ENCODE measurements at regions not wholly inside any gene's neighbourhood (a gene's known extent, or its start where the extent isn't known, plus 50 kb on each side); places are given as distances from the start of the nearest gene placed in this dataset.

DNA sequence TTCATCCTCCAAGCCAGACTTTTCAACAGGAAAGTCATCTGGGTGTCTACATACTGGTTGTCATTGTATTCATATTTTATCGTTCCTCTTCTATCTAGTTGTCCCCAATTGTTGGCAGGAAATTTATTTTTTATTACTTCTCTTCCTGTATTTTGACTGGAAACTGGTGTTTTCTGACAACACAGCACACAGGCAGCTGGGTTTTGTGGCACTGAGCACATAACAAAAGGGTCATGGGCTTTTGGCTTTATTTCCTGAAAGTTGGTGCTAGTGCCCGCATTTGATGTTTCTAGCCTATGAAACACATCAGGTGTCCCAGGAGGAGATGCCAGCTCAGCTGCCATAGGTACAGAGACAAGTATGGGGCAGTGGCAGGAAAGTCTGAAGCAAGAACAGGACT, 126.4 kb downstream of the TMEM17 start:
- Histone ChIP-seq H3K36me3 (no peaks in the 10 kb centered on the region), H3K9me3 (no peaks in the 10 kb centered on the region), H3K4me3 (no peak overlapping the region), H3K4me1 (ENCODE audit: control insufficient read depth in 1 of 2, low read depth in 2 of 2) (no peaks in the 10 kb centered on the region), H3K27ac (no peak overlapping the region), H3K27me3 (replicated peaks; ENCODE audit: insufficient read depth) (no peaks in the 10 kb centered on the region)
- DNase-seq (ENCODE audit: low spot score) (no peak), ATAC-seq (ENCODE audit: insufficient number of reproducible peaks, low FRiP score, low read depth) (no peak)
- TF ChIP-seq, protein P1, sequence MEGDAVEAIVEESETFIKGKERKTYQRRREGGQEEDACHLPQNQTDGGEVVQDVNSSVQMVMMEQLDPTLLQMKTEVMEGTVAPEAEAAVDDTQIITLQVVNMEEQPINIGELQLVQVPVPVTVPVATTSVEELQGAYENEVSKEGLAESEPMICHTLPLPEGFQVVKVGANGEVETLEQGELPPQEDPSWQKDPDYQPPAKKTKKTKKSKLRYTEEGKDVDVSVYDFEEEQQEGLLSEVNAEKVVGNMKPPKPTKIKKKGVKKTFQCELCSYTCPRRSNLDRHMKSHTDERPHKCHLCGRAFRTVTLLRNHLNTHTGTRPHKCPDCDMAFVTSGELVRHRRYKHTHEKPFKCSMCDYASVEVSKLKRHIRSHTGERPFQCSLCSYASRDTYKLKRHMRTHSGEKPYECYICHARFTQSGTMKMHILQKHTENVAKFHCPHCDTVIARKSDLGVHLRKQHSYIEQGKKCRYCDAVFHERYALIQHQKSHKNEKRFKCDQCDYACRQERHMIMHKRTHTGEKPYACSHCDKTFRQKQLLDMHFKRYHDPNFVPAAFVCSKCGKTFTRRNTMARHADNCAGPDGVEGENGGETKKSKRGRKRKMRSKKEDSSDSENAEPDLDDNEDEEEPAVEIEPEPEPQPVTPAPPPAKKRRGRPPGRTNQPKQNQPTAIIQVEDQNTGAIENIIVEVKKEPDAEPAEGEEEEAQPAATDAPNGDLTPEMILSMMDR (IDR thresholded peaks at IDR 0.05), result no peak

DNA sequence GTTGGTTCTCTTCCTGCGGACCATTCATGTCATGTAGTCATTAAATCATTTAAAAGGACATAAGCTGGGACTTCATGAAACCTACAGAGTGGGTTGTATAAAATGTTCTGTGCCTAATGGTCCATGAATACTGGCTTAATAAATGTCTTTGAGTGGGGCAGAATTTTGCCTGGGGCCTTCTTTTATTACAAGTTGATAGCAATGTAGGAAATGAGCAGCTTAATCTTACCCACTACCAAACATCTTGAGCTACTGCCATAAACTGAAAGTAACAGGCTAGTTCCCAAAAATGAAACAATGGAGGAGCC, 130.9 kb downstream of the TMEM17 start:
- no peak overlapping the region for H3K4me3 ChIP-seq
- H3K27me3 ChIP-seq (replicated peaks; ENCODE audit: insufficient read depth), result no peaks in the 10 kb centered on the region
- no peak overlapping the region for H3K27ac ChIP-seq
- H3K9me3 ChIP-seq, result peaks cover 6% of the 10 kb centered on the region
- TF ChIP-seq, protein P1 (IDR thresholded peaks at IDR 0.05), result no peak
- ATAC-seq (ENCODE audit: insufficient number of reproducible peaks, low FRiP score, low read depth) (no peak), DNase-seq (ENCODE audit: low spot score) (no peak)
- no peaks in the 10 kb centered on the region for H3K4me1 ChIP-seq (ENCODE audit: control insufficient read depth in 1 of 2, low read depth in 2 of 2)
- no peaks in the 10 kb centered on the region for H3K36me3 ChIP-seq

DNA sequence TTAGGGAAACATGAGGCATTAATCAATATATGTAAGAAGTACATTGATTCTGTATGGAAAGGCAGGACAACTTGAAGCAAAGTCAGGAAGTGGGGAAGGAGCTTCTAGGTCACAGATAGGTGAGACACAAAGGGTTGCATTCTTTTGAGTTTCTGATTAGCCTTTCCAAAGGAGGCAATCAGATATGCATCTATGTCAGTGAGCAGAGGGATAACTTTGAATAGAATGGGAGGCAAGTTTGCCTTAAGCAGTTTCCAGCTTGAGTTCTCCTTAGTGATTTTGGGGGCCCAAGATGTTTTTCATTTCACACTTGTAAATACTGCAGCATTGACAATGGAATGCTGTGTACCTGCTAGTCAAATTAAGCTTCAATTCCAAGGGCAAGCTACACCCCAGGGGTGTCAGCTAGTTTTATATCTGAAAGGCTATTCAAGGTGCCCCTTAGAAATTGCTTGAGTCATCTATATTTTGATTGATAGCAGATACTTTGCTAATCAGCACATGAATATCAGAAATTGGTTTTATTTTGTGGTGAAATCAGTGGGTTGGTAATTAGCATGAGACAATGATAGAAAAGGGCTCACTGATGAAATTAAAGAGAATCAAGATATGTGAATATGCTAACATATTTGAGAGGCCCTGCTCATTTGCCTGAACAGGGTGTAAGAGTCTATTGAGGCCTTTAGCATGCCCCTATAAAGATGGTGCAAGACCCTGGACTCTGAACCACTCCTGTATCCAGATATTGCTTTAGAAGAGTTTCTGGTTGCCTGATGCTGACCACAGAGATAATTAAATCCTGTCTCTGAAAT, 131.5 kb downstream of the TMEM17 start:
- ATAC-seq (ENCODE audit: insufficient number of reproducible peaks, low FRiP score, low read depth) (no peak), DNase-seq (ENCODE audit: low spot score) (no peak)
- TF ChIP-seq, protein P1 (IDR thresholded peaks at IDR 0.05), result no peak
- no peak overlapping the region for H3K4me3 ChIP-seq
- H3K27ac ChIP-seq, result no peak overlapping the region
- H3K27me3 ChIP-seq (replicated peaks; ENCODE audit: insufficient read depth), result no peaks in the 10 kb centered on the region
- no peaks in the 10 kb centered on the region for H3K36me3 ChIP-seq
- peaks cover 6% of the 10 kb centered on the region for H3K9me3 ChIP-seq
- no peaks in the 10 kb centered on the region for H3K4me1 ChIP-seq (ENCODE audit: control insufficient read depth in 1 of 2, low read depth in 2 of 2)

DNA sequence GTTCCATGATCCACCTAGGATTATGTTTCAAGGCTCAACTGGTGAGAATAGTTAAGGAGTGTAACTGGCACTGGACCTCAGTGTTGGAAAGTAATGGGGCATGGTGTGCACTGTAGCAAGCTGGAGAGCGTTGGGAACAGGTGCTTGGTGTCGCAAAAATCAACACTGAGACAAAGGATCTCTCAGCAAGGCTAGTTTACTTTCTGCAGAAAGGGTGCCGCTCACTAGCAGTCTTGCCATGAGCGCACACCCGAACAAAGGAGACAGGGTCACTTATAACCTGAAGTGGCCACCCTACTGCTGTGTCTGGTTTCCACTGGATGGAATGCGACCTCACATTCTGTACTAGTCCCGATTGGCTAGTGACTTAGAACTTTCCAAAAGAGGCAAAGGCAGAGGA, 133.2 kb downstream of the TMEM17 start:
- DNase-seq (ENCODE audit: low spot score) (no peak), ATAC-seq (ENCODE audit: insufficient number of reproducible peaks, low FRiP score, low read depth) (no peak)
- no peak overlapping the region for H3K4me3 ChIP-seq
- TF ChIP-seq, protein P1 (IDR thresholded peaks at IDR 0.05), result no peak
- no peaks in the 10 kb centered on the region for H3K4me1 ChIP-seq (ENCODE audit: control insufficient read depth in 1 of 2, low read depth in 2 of 2)
- H3K27ac ChIP-seq, result no peak overlapping the region
- peaks cover 6% of the 10 kb centered on the region for H3K9me3 ChIP-seq
- no peaks in the 10 kb centered on the region for H3K36me3 ChIP-seq
- no peaks in the 10 kb centered on the region for H3K27me3 ChIP-seq (replicated peaks; ENCODE audit: insufficient read depth)

DNA sequence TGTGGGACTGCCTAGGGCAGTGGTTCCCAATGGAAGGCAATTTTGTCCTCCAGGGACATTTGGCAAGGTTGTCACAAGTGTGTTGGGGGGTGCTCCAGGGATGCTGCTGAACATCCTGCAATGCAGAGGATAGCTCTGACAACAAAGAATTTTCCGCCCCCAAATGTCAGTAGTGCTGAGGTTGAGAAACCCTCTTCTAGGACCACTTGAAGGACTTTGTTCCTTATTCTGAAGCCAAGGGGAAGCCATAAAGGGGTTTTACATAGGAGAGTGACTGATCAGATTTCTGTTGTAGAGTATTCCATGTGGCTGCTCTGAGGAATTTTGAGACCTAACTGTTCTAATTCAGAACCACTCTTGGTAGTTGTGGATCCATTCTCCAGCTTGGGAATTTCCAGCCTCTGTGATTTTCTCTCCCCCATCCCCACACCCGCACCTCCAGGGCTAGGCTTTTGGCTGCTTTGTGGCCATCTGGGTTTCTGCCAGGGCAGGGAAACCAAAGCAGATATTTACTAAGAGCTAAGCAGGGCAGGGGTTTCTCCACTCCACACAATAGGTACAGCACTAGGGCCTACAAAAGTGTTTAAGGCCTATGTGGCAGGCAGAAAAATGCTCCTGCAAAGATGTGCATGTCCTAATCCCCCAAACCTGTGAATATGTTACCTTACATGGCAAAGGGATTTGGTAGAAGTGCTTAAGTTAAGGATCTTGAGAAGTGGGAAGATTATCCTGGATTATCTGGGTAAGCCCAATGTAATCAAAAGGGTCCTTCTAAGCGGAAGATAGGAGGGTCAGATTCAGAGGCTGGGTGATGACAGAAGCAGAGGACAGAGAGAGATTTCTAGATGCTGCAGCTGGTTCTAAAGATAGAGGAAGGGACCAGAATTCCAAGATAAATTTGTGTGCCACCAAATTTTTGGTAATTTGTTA, 135.4 kb downstream of the TMEM17 start:
- ATAC-seq (ENCODE audit: insufficient number of reproducible peaks, low FRiP score, low read depth), result no peak
- H3K4me1 ChIP-seq (ENCODE audit: control insufficient read depth in 1 of 2, low read depth in 2 of 2), result no peaks in the 10 kb centered on the region
- no peak overlapping the region for H3K4me3 ChIP-seq
- peaks cover 6% of the 10 kb centered on the region for H3K9me3 ChIP-seq
- no peaks in the 10 kb centered on the region for H3K27me3 ChIP-seq (replicated peaks; ENCODE audit: insufficient read depth)
- no peaks in the 10 kb centered on the region for H3K36me3 ChIP-seq
- DNase-seq (ENCODE audit: low spot score), result no peak
- TF ChIP-seq, protein P1 (IDR thresholded peaks at IDR 0.05), result no peak
- H3K27ac ChIP-seq, result no peak overlapping the region

Data from thoracic aorta (tissue), 2 donors.